Ectodermal cell (in vitro differentiated cells): ENCODE measurements at regions not wholly inside any gene's neighbourhood (a gene's known extent, or its start where the extent isn't known, plus 50 kb on each side); places are given as distances from the start of the nearest gene placed in this dataset.
A peak's percentile ranks its signal among the peaks of the same experiment; 100 is the strongest.

Experiments used
- H3K27ac ChIP-seq: 2 replicates; pipeline ENCODE4 v1.7.0; 2013; ENCODE audit warnings: mild to moderate bottlenecking, low read depth, low read length; ENCODE audit not compliant: insufficient read depth, poor library complexity, severe bottlenecking
- H3K27me3 ChIP-seq: 2 replicates; pipeline ENCODE4 v1.7.0; 2013; ENCODE audit warnings: mild to moderate bottlenecking, low read length; ENCODE audit not compliant: insufficient read depth, control insufficient read depth, poor library complexity, severe bottlenecking
- H3K36me3 ChIP-seq: one replicate; pipeline ENCODE4 v1.7.0; 2013; ENCODE audit warnings: low read length; ENCODE audit not compliant: control insufficient read depth, insufficient read depth
- H3K4me1 ChIP-seq: one replicate; pipeline ENCODE4 v1.7.0; 2013; ENCODE audit warnings: low read length; ENCODE audit not compliant: control insufficient read depth, insufficient read depth
- H3K4me3 ChIP-seq: 2 replicates; pipeline ENCODE4 v1.7.0; 2013; ENCODE audit warnings: low read depth, low read length, control low read depth; ENCODE audit not compliant: insufficient read depth
- H3K9me3 ChIP-seq: 2 replicates; pipeline ENCODE4 v1.7.0; 2013; ENCODE audit warnings: mild to moderate bottlenecking, low read length, moderate library complexity; ENCODE audit not compliant: control insufficient read depth
- WGBS, 2 experiments: methylation state at CpG; one replicate each; pipeline ENCODE4 v1.1.7; 2013; ENCODE audit warnings: missing lambda C conversion rate in 2 of 2; 5-methylcytosine and 5-hydroxymethylcytosine counted together

GRCh38 chr9:23254404-23255184, 571.4 kb downstream of the ELAVL2 start:
- no peaks in the 10 kb centered on the region for H3K27me3 ChIP-seq
- no peaks in the 10 kb centered on the region for H3K9me3 ChIP-seq
- H3K4me3 ChIP-seq, result no peak overlapping the region
- H3K27ac ChIP-seq, result no peak overlapping the region
- 70 to 86% methylated on average over 3 to 8 of the region's 9 CpGs for WGBS, 2 experiments
- no peaks in the 10 kb centered on the region for H3K36me3 ChIP-seq
- H3K4me1 ChIP-seq, result no peaks in the 10 kb centered on the region

- H3K9me3 ChIP-seq, result no peaks in the 10 kb centered on the region
- H3K27me3 ChIP-seq, result no peaks in the 10 kb centered on the region
- H3K27ac ChIP-seq, result no peak overlapping the region
- H3K36me3 ChIP-seq, result no peaks in the 10 kb centered on the region
- no peak overlapping the region for H3K4me3 ChIP-seq
- H3K4me1 ChIP-seq, result no peaks in the 10 kb centered on the region
- 91 to 100% methylated on average over 2 of the region's 3 CpGs for WGBS, 2 experiments
Measured at GRCh38 chr9:23255346-23255745, 570.7 kb downstream of the ELAVL2 start.

- Histone ChIP-seq H3K36me3 (no peaks in the 10 kb centered on the region), H3K27me3 (no peaks in the 10 kb centered on the region), H3K4me3 (no peak overlapping the region), H3K27ac (no peak overlapping the region), H3K9me3 (no peaks in the 10 kb centered on the region), H3K4me1 (no peaks in the 10 kb centered on the region)
- WGBS, 2 experiments, result 84 to 85% methylated on average over 1 of the region's 1 CpG
Measured at GRCh38 chr9:23258569-23258968, 567.5 kb downstream of the ELAVL2 start.

GRCh38 chr9:23278561-23278960, 547.5 kb downstream of the ELAVL2 start:
- Histone ChIP-seq H3K4me3 (no peak overlapping the region), H3K36me3 (no peaks in the 10 kb centered on the region), H3K27me3 (no peaks in the 10 kb centered on the region), H3K9me3 (no peaks in the 10 kb centered on the region), H3K4me1 (no peaks in the 10 kb centered on the region), H3K27ac (no peak overlapping the region)

- Histone ChIP-seq H3K9me3 (no peaks in the 10 kb centered on the region), H3K27ac (no peak overlapping the region), H3K4me3 (no peak overlapping the region), H3K4me1 (peaks cover 6% of the 10 kb centered on the region), H3K27me3 (no peaks in the 10 kb centered on the region), H3K36me3 (no peaks in the 10 kb centered on the region)
- 83% methylated on average over 1 of the region's 1 CpG; no CpG with 5 or more reads in 1 of the 2 experiments for WGBS, 2 experiments
Measured at GRCh38 chr9:23287390-23287789, 538.6 kb downstream of the ELAVL2 start.

GRCh38 chr9:23288545-23288944, 537.5 kb downstream of the ELAVL2 start:
- 70 to 73% methylated on average over 2 of the region's 4 CpGs for WGBS, 2 experiments
- H3K27ac ChIP-seq, result no peak overlapping the region

GRCh38 chr9:23290973-23291372, 535.1 kb downstream of the ELAVL2 start:
- Histone ChIP-seq H3K36me3 (no peaks in the 10 kb centered on the region), H3K4me3 (no peak overlapping the region), H3K27ac (peak overlapping the region; percentile 41), H3K4me1 (peaks cover 6% of the 10 kb centered on the region), H3K9me3 (no peaks in the 10 kb centered on the region), H3K27me3 (no peaks in the 10 kb centered on the region)
- 64 to 72% methylated on average over 4 of the region's 4 CpGs for WGBS, 2 experiments

More at GRCh38 chr9:23288545-23288944, 537.5 kb downstream of the ELAVL2 start:
- Histone ChIP-seq H3K4me1 (peaks cover 6% of the 10 kb centered on the region), H3K9me3 (no peaks in the 10 kb centered on the region), H3K27me3 (no peaks in the 10 kb centered on the region), H3K4me3 (no peak overlapping the region), H3K36me3 (no peaks in the 10 kb centered on the region)

GRCh38 chr9:23302281-23302680, 523.8 kb downstream of the ELAVL2 start:
- Histone ChIP-seq H3K27me3 (no peaks in the 10 kb centered on the region), H3K9me3 (no peaks in the 10 kb centered on the region), H3K4me3 (no peak overlapping the region), H3K36me3 (no peaks in the 10 kb centered on the region), H3K27ac (no peak overlapping the region), H3K4me1 (no peaks in the 10 kb centered on the region)
- 89 to 96% methylated on average over 4 of the region's 4 CpGs for WGBS, 2 experiments

- WGBS, 2 experiments, result 91 to 96% methylated on average over 1 to 3 of the region's 3 CpGs
- Histone ChIP-seq H3K36me3 (no peaks in the 10 kb centered on the region), H3K27ac (no peak overlapping the region), H3K27me3 (no peaks in the 10 kb centered on the region), H3K9me3 (no peaks in the 10 kb centered on the region), H3K4me3 (no peak overlapping the region), H3K4me1 (no peaks in the 10 kb centered on the region)
Measured at GRCh38 chr9:23306731-23307130, 519.3 kb downstream of the ELAVL2 start.

- Histone ChIP-seq H3K9me3 (no peaks in the 10 kb centered on the region), H3K4me1 (no peaks in the 10 kb centered on the region), H3K36me3 (no peaks in the 10 kb centered on the region), H3K27me3 (no peaks in the 10 kb centered on the region), H3K27ac (no peak overlapping the region), H3K4me3 (no peak overlapping the region)
- WGBS, 2 experiments, result 81 to 91% methylated on average over 5 of the region's 5 CpGs
Measured at GRCh38 chr9:23307731-23308513, 518.1 kb downstream of the ELAVL2 start.
